Lung microvascular endothelial cell (primary cell): ENCODE measurements at regions not wholly inside any gene's neighbourhood (a gene's known extent, or its start where the extent isn't known, plus 50 kb on each side); places are given as distances from the start of the nearest gene placed in this dataset.

Experiments used
- DNase-seq, 2 donors: peaks; one replicate each; pipeline versions ENCODE4 v3.0.0 to v3.0.0-alpha.2; 2010; ENCODE audit warnings: low read depth in 2 of 2

GRCh38 chr1:199687321-199687720, 340.2 kb upstream of the NR5A2 start:
- peak in 1 of 2 donors; percentile 84 for DNase-seq

- DNase-seq, result peak; percentile 5 to 88
Observed at GRCh38 chr1:199688133-199688676, 339.3 kb upstream of the NR5A2 start.

GRCh38 chr1:199688774-199689173, 338.7 kb upstream of the NR5A2 start:
- no peak for DNase-seq

- no peak for DNase-seq
Observed at GRCh38 chr1:199690496-199690895, 337.0 kb upstream of the NR5A2 start.

- peak; percentile 66 to 99 for DNase-seq
Observed at GRCh38 chr1:199691540-199691939, 336.0 kb upstream of the NR5A2 start.

- DNase-seq, result no peak
Observed at GRCh38 chr1:199693724-199694123, 333.8 kb upstream of the NR5A2 start.

- DNase-seq, result no peak
Observed at GRCh38 chr1:199696225-199696624, 331.3 kb upstream of the NR5A2 start.

GRCh38 chr1:199698222-199698621, 329.3 kb upstream of the NR5A2 start:
- no peak for DNase-seq

GRCh38 chr1:199700551-199700950, 327.0 kb upstream of the NR5A2 start:
- no peak for DNase-seq

- no peak for DNase-seq
Observed at GRCh38 chr1:199701726-199702125, 325.8 kb upstream of the NR5A2 start.

GRCh38 chr1:199704231-199704630, 323.3 kb upstream of the NR5A2 start:
- no peak for DNase-seq

GRCh38 chr1:199705825-199706224, 321.7 kb upstream of the NR5A2 start:
- DNase-seq, result no peak

- DNase-seq, result no peak
Observed at GRCh38 chr1:199706826-199707606, 320.5 kb upstream of the NR5A2 start.

- DNase-seq, result no peak
Observed at GRCh38 chr1:199710974-199711373, 316.5 kb upstream of the NR5A2 start.

- no peak for DNase-seq
Observed at GRCh38 chr1:199716729-199717128, 310.8 kb upstream of the NR5A2 start.

GRCh38 chr1:199719156-199719842, 308.2 kb upstream of the NR5A2 start:
- DNase-seq, result peak in 1 of 2 donors; percentile 43

- peak in 1 of 2 donors; percentile 15 for DNase-seq
Observed at GRCh38 chr1:199720496-199720895, 307.0 kb upstream of the NR5A2 start.

GRCh38 chr1:199721001-199721400, 306.5 kb upstream of the NR5A2 start:
- no peak for DNase-seq

GRCh38 chr1:199723250-199723956, 304.1 kb upstream of the NR5A2 start:
- DNase-seq, result peak in 1 of 2 donors; percentile 30

- no peak for DNase-seq
Observed at GRCh38 chr1:199724049-199724448, 303.5 kb upstream of the NR5A2 start.

GRCh38 chr1:199725002-199725565, 302.4 kb upstream of the NR5A2 start:
- no peak for DNase-seq

GRCh38 chr1:199727682-199728081, 299.8 kb upstream of the NR5A2 start:
- DNase-seq, result no peak
